Fibroblast of lung (primary cell): ENCODE measurements at regions not wholly inside any gene's neighbourhood (a gene's known extent, or its start where the extent isn't known, plus 50 kb on each side); places are given as distances from the start of the nearest gene placed in this dataset.

Experiments used
- CTCF ChIP-seq, 2 donors: IDR thresholded peaks in 1 of 2; conservative IDR thresholded peaks in 1 of 2; 1 replicate in 1 of 2; 2 replicates in 1 of 2; pipeline ENCODE4 v1.5.1; 2011 to 2012; ENCODE audit warnings: low read length in 2 of 2, control low read depth in 1 of 2, inconsistent platforms in 1 of 2, low read depth in 1 of 2, mild to moderate bottlenecking in 1 of 2
- EZH2 ChIP-seq: IDR thresholded peaks from 2 replicates; pipeline ENCODE4 v1.5.1; 2012; ENCODE audit warnings: low read length, control low read depth, mild to moderate bottlenecking; ENCODE audit errors: missing control alignments

- TF ChIP-seq CTCF (conservative IDR thresholded peaks at IDR 0.05 in 1 of 2, IDR thresholded peaks at IDR 0.05 in 1 of 2; ENCODE audit: low read depth in 1 of 2, low read length in 2 of 2) (no peak), EZH2 (no peak)
These were observed 405.7 kb upstream of the ZNF804A start for GRCh38 chr2:184192649-184193048.
